22Rv1 (cell line): ENCODE measurements at regions not wholly inside any gene's neighbourhood (a gene's known extent, or its start where the extent isn't known, plus 50 kb on each side); places are given as distances from the start of the nearest gene placed in this dataset.
"Not testable (repeated sequence)": the region's sequence is repeated elsewhere in the genome, so short reads cannot be mapped to it uniquely, and the experiment has no call there.

ENCODE experiments used
- H3K27ac ChIP-seq: fragments of 450-650 bp; 2 replicates; pipeline ENCODE4 v1.5.1; 2017
- CTCF ChIP-seq: fragments of 450-650 bp; IDR thresholded peaks from 2 replicates; pipeline ENCODE4 v1.5.1; 2017; ENCODE audit warnings: mild to moderate bottlenecking
- ZFX ChIP-seq: fragments of 450-650 bp; IDR thresholded peaks from 2 replicates; pipeline ENCODE4 v1.6.1; 2017; ENCODE audit warnings: antibody characterized with exemption, borderline replicate concordance

DNA sequence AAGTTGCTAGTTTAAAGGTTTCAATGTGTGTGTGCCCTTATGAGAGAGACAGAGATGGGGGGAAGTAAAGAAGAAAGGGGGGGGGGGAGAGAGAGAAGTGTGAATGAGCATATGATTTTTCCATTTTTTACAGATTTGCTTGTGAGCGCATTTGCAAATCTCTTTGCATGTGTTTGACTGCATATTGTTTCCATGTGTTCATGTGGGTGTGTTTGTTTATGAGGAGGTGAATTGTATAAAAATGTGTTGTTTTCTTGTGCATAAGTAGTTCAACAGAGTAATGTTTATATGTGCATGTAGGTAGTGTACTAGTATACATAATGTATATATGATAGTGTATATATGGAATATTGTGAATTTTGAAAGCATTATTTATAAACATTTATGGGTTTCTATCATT is 205.9 kb upstream of the SPAG17 start:
- no peak for TF ChIP-seq ZFX
- TF ChIP-seq CTCF = no peak
- H3K27ac ChIP-seq = no peak overlapping the region

DNA sequence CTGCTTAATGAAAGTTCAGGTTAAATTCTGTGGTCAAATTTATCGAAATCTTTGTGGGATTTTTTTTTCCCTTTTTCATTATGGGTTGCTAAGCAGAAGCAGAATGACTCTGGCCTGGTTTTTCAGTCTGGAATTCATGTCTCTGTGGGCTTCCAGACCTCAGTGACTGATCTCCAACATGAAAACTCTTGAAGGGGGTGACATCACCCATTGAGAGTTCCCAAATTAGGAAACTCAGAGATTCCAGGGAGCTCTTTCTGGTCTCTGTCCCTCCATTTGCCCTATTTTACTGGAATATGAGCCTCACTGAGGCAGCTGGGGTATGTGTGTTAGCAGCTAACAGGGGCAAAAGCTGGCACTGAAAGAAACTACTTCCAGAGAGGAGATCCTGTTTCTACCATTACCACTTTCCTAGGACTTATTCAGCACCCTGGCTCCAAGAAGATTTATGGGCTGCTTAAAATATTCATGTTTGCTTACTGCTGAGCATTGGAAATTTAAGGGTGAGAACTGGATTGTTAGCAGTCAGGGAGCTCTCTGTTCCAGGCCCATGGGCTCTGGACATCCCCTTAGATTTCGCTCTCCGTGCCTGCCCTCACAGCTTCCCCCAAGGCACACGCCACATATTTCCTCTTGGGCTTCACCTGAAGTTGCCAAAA is 203.4 kb upstream of the SPAG17 start:
- TF ChIP-seq ZFX = no peak
- no peak overlapping the region for H3K27ac ChIP-seq

DNA sequence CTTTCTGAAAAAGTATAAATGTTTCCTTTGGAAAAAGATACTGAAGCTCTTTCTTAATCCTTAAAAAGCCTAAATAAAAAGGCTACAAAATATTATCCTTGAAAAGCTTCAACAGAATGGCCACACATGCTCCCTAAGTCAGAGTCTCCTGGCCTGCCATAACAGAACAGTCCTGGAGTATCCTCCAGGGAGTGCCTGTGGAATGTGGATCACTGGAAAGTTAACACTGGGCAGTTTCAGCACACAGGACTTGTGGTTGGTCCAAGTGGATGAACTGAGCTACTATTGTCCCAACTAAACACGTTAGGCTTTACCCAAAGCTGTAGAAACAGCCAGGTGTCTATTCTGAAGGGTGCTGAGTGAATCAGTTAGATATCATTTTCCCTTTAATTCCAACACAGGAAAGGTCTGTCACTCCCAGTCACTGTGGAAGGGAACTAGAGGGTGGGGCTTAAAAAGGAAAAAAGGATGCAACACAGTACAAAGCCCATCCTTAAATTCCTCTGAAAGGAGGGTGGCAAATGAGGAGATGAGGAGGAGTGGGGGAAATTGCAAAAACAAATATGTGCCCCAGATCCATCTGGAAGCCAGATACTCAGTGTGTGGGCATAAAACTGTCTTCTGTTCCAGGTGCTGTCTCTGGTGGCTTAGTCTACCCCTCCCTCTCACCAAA is 196.3 kb upstream of the SPAG17 start:
- no peak overlapping the region for H3K27ac ChIP-seq
- no peak for TF ChIP-seq CTCF
- TF ChIP-seq ZFX = no peak

DNA sequence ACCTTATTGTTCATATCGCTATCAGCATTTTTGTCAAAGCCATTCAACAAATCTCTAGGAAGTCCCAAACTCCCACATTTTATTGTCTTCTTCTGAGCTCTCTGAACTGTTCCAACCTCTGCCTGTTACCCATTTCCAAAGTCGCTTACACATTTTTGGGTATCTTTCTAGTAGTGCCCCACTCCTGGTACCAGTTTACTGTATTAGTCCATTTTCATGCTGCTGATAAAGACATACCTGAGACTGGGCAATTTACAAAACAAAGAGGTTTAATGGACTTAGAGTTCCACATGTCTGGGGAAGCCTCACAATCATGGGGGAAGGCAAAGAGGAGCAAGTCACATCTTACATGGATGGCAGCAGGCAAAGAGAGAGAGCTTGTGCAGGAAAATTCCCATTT is 192.2 kb upstream of the SPAG17 start:
- H3K27ac ChIP-seq = not testable (repeated sequence)

GRCh38 chr1:118371612-118372011 is 186.6 kb upstream of the SPAG17 start:
- H3K27ac ChIP-seq = no peak overlapping the region
- TF ChIP-seq ZFX (no peak), CTCF (no peak)

- TF ChIP-seq ZFX (no peak), CTCF (no peak)
Observed at GRCh38 chr1:118370861-118371260, 185.8 kb upstream of the SPAG17 start.

GRCh38 chr1:118366286-118366685 is 181.3 kb upstream of the SPAG17 start:
- no peak overlapping the region for H3K27ac ChIP-seq
- TF ChIP-seq ZFX = no peak
- TF ChIP-seq CTCF = no peak

More at GRCh38 chr1:118370861-118371260, 185.8 kb upstream of the SPAG17 start:
- H3K27ac ChIP-seq = no peak overlapping the region

GRCh38 chr1:118364882-118365281 is 179.9 kb upstream of the SPAG17 start:
- TF ChIP-seq ZFX (no peak), CTCF (no peak)
- H3K27ac ChIP-seq = no peak overlapping the region
